ENCODE measurements at regions not wholly inside any gene's neighbourhood (a gene's known extent, or its start where the extent isn't known, plus 50 kb on each side); places are given as distances from the start of the nearest gene placed in this dataset.
"Not testable (repeated sequence)": the region's sequence is repeated elsewhere in the genome, so short reads cannot be mapped to it uniquely, and the experiment has no call there.

DNA sequence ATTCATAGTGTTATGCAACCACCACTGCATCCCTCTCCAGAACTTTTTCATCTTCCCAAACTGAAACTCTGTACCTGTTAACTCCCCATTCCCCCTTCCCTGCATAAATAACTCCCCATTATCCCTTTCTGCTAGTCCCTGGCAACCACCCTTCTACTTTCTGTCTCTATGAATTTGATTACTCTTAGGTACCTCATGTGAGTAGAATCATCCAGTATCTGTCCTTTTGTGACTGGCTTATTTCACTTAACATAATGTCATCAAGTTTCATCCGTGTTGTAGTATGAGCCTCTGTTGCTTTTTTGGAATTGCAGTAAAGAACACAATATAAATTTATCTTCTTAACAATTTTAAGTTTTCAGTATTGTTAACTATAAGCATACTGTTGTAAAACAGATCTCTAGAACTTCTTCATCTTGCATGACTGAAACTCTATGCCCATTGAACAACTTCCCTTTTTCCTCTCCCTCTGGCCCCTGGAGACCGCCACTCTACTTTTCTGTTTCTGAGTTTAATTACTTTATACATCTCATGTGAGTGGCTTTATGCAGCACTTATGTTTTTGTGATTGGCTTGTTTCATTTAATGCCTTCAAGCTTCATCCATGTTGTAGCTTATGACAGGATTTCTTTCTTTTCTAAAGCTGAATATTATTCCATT, 87.3 kb upstream of the ABCC4 start:
- no peak for DNase-seq (ENCODE audit: low read depth)

- DNase-seq (ENCODE audit: low read depth), result no peak
These were observed 90.1 kb upstream of the ABCC4 start for GRCh38 chr13:95391362-95391761.

GRCh38 chr13:95391785-95392184, 90.5 kb upstream of the ABCC4 start:
- no peak for DNase-seq (ENCODE audit: low read depth)

- no peak for DNase-seq (ENCODE audit: low read depth)
These were observed 91.3 kb upstream of the ABCC4 start for GRCh38 chr13:95392597-95392996.

DNA sequence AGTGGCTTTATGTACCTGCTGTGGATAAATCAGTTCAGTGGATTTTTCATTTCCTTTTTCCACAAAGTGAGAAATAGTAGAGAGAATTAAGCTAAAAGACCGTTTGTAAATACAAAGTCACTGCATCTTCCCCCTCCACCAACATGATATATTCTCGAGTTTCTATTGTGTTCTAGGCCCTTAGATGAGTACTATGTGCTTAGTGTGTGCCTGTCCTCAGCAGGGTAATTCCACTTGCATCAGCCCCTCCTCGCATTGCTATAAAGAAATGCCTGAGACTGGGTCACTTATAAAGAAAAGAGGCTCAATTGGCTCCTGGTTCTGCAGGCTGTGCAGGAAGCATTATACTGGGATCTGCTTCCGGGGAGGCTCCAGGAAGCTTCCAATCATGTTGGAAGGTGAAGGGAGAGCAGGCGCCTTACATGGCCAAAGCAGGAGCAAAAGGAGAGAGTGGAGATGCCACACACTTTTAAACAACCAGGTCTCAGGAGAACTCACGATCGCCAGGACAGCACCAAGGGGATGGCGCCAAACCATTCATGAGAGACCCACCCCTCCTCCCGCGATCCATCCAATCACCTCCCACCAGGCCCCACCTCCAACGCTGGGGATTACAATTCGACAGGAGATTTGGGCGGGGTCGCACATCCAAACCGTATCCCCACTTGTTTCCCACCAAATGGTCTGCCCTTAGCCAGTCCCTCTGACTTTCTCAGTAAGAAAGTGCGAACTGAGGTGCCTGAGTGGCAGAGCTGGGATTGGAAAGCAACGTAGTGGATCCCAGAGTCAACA, 102.3 kb upstream of the ABCC4 start:
- DNase-seq (ENCODE audit: low read depth), result no peak

- peak; percentile 58 for DNase-seq (ENCODE audit: low read depth)
These were observed 103.1 kb upstream of the ABCC4 start for GRCh38 chr13:95404141-95404882.

- no peak for DNase-seq (ENCODE audit: low read depth)
These were observed 104.9 kb upstream of the ABCC4 start for GRCh38 chr13:95406176-95406575.

DNA sequence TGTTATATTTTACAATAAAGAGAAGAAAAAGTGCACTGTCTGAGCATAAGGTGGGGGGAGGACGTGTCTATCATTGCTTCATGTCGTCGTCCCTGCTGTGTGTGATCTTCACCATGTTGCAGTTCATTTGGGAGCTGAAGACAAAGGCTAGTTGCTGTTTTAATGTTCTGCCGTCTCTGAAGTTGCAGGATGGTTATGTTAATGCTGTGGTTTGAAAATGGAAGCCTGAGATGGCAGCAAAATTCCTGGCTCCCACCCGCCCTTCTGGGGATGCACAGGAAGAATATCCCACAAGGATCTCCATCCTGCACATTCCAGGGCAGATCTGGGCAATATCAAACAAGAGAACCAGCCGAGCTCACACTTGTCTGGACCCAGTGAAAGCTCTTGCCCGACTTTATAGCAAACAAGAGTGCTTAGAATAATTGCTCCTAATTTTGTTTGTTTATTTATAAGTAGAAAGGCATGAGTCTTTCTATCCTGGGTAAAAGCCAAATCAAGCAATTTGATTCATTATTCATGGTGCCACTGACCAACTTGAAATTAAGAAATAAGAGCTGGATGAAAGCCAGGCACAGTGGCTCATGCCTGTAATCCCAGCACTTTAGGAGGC, 110.3 kb upstream of the ABCC4 start:
- DNase-seq (ENCODE audit: low read depth), result no peak

DNA sequence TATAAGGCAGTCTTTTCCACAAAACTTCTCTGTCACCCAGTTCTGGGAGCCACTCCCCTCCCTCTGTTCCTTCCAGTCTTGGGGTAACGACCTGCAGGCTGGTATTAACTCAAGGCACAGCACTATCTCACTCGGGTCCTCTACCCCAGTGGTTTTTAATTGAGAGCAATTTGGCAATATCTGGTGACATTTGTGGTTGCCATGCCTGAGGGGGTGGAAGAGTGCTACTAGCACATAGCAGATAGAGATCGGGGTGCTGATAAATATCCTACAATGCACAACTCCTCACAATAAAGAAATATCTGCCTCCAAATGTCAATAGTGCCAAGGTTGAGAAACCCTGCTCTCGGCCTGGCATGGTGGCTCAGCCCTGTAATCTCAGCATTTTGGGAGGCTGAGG, 117.7 kb upstream of the ABCC4 start:
- no peak for DNase-seq (ENCODE audit: low read depth)

DNA sequence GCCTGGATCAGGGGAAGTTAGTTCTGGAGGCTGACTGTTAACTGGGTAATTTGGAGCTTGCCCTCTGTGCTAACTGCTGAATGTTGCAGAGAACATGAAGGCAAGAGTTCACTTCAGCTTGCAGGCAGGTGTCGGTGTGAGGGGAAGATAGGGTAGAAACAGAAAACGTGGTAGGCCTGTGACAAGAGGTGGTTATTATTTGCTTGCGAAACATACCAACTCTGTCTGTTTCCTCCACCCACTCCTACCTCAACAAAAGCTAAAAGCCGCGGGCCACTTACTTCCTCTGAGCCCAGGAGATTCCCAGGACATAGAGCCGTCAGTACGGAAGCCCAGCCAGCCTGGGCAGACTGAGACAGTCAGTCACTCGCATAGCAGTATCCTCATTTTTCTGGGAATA, 119.2 kb upstream of the ABCC4 start:
- no peak for DNase-seq (ENCODE audit: low read depth)

DNA sequence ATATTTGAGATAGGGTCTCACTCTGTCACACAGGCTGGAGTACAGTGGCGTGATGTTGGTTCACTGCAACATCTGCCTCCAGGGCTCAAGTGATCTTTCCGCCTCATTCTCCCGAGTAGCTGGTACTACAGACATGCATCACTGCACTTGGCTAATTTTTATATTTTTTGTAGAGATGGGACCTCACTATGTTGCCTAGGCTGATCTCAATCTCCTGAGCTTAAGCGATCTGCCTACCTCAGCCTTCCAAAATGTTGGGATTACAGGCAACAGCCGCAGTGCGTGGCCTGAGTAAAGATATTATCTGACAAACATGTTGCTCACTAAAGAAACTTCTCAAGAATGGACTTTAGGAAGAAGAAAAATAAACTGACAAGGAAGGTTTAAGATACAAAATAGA, 125.4 kb upstream of the ABCC4 start:
- no peak for DNase-seq (ENCODE audit: low read depth)

DNA sequence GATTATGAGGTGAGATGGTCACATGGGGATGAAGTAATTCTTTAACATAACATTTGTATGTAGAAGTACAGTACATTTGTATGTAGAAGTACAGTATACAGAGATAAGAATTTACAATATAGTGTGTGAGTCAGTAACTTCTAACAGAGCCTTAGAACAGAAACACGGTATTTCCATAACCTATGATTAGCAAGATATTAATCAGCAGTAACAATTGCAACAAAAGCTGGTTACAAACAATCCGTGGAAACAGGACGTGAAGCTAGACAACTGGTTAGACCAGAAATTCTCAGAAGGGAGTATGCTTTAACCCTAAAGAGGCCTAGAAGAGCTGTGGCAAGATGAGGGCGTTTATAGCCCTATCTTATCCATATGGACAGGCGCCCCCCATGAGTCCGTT, 122.0 kb upstream of the CLDN10 start:
- not testable (repeated sequence) for DNase-seq (ENCODE audit: low read depth)

- DNase-seq (ENCODE audit: low read depth), result no peak
These were observed 120.4 kb upstream of the CLDN10 start for GRCh38 chr13:95432141-95432540.

GRCh38 chr13:95433537-95433936, 119.0 kb upstream of the CLDN10 start:
- no peak for DNase-seq (ENCODE audit: low read depth)

GRCh38 chr13:95434111-95434510, 118.4 kb upstream of the CLDN10 start:
- no peak for DNase-seq (ENCODE audit: low read depth)

GRCh38 chr13:95437561-95437960, 115.0 kb upstream of the CLDN10 start:
- no peak for DNase-seq (ENCODE audit: low read depth)

- DNase-seq (ENCODE audit: low read depth), result no peak
These were observed 114.2 kb upstream of the CLDN10 start for GRCh38 chr13:95438297-95438696.

DNA sequence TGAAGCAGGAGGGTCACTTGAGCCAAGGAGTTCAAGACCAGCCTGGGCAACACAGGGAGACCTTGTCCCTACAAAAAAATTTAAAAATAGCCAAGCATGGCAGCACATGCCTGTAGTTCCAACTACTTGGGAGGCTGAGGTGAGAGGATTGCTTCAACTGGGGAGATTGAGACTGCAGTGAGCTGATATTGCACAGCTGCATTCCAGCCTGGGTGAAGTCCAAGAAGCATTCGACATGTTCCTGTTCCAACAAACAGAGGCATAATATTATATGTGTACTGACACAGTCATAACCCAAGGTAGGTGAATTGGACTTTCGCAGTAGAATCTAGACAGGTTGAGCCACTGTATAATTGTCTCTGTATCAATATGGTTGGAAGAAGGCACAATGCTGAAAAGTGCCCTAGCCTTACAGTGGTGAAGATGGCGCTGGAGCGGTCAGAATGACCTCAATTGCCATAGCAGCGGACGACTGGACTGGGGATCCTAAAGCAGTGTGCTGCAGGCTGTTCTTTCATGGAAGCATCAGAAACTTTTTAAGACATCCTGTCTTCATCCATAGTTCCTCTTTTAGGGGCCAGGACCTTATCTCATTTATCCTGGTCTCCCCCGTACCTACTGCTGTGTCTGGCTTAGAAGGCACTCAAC, 112.0 kb upstream of the CLDN10 start:
- no peak for DNase-seq (ENCODE audit: low read depth)

DNA sequence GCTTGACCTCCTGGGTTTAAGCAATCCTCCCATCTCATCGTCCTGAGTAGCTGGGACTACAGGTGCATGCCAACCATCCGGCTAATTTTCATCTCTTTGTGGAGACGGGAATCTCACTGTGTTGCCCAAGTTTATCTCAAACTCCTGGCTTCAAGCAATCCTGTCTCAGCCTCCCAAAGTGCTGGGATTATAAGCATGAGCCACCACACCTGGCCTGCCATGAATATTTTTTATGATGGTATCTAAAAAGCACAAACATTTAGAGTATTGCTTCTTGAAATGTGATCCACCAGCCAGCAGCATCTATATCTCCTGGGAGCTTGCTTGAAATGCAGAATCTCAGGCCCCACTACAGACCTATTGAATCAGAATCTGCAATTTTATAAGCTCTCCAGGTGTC, 111.2 kb upstream of the CLDN10 start:
- no peak for DNase-seq (ENCODE audit: low read depth)

DNA sequence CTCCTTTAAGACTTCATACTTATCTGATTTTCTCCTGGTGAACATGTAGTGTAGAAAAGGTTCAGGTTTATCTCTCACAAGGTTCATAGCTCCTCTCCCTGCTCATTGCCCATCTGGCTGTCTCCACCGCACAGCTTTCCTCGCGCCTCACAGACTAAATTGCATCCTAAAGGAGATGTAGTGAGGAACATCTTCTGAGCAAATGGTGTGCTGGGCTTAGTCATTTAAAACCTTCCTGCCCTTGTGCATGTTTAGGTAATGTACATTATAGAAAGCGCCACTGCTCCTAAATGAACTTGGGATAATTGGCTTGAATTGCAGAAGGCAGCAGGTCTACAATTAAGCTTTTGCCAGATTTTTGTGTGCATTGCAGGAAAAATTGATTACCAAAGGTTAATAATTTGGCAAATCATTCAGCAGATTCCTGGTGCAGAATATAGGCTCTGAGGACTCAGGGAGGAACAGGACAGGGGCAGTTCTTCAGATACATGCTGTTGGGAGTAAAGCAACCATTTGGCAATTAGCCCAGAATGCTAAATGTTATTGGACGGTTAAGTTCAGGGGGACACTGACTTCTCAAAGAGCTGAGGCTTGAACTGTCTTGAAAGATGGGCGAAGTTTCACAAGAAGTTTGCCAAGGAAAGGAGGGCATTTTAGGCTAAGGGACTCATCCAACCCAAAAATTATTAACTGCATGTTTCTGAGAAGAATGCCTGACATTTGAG, 108.4 kb upstream of the CLDN10 start:
- no peak for DNase-seq (ENCODE audit: low read depth)

DNA sequence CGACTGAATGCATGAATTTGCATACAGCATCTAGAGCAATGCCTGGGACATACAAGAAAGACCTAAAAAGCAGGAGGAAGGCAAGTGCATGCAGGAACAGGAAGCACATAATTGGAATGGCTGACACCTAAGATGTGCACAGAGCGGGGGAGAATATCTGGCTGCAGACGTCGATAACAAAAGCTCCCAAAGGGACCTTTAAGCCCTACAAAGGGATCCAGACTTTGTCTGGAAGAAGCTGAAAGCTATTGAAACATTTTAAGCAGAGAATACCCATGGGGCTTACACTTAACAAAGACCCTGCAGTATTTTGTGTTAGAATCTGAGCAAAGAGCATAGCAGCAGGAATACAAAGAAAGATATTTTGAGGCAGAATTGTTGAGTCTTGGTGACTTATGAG, 107.4 kb upstream of the CLDN10 start:
- no peak for DNase-seq (ENCODE audit: low read depth)
